HG02840 (cell line): ENCODE measurements at regions not wholly inside any gene's neighbourhood (a gene's known extent, or its start where the extent isn't known, plus 50 kb on each side); places are given as distances from the start of the nearest gene placed in this dataset.
"Not testable (repeated sequence)": the region's sequence is repeated elsewhere in the genome, so short reads cannot be mapped to it uniquely, and the experiment has no call there.

Experiments used
- ATAC-seq: cut with Tn5 transposase; IDR thresholded peaks from one replicate; pipeline ENCODE4 v1.9.1; 2021; ENCODE audit warnings: mild to moderate bottlenecking, moderate library complexity, moderate number of reproducible peaks; ENCODE audit not compliant: unreplicated experiment, low FRiP score

DNA sequence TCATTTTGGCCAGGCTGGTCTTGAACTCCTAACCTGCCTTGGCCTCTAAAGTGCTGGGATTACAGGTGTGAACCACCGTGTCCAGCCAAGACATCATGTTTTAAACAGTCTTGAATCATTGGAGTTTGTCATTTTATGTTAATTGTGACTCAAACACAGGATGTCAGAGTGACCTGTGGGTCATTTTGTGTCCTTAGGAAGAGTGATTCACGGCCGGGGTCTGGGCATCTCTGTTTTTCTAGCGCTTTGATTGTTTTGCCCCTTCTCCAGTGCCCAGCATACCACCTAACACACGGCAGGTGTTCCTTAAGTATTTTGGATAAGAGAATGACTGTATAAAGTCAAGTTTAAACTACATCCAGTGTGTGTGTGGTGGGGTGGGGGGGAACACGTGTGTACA lies 183.7 kb upstream of the KLF6 start:
- ATAC-seq: no peak

DNA sequence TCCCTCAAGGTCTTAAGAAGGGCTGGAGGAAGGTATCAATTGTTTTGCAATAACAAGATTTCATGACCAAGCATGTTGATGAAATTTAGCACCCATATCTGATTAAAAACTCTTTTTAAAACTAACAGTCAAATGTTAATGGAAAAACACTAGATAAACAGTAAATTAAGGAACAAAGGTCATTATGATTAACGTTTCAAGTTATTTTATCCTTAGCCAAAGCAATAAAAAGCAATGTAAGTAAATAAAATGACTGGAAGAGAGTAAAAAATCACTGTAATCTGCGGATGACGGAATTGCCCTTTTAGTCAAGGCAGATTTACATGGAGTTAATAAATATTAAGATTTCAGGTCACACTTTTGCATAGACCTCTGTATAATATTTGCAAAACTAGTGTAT lies 179.5 kb upstream of the KLF6 start:
- no peak for ATAC-seq

DNA sequence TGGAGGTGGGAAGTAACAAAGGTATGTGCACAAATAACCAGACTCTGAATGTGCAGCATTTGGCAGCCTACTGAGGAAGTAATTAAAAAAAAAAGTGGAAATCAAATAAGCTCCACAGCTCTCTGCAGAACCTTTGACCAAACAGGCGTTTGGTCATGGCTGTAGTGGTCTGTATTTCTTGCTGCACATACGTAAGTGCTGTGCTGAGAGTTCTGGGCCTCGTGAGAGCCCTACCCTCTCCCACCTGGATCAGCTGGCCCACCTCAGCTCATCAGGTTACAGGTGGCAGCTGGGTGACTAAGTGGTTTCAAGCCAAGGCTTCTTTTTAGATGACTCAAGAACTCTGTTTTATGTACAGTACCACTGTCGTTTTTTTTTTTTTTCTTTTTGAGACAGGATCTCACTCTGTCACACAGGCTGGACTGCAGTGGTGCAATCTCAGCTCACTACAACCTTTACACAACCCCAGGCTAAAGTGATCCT lies 178.2 kb upstream of the KLF6 start:
- ATAC-seq: no peak

DNA sequence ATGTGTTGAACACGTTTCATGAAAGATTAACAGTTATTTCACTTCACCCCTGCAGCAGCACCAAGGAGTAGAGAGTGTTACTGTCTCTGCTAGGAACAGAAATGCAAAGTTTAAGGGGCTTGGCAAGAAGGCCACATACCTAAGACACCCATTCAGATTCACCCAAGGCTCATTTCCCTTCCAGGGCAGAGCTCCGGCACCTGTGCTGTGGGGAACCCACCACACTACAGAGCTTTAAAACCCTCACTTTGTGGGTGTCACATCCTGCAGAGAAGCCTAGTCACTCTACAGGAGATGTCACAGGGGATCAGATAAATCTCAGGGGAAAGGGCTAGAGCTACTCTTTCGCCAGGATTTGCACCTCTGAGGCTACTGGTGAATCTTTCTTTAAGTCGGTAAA lies 176.1 kb upstream of the KLF6 start:
- no peak for ATAC-seq

DNA sequence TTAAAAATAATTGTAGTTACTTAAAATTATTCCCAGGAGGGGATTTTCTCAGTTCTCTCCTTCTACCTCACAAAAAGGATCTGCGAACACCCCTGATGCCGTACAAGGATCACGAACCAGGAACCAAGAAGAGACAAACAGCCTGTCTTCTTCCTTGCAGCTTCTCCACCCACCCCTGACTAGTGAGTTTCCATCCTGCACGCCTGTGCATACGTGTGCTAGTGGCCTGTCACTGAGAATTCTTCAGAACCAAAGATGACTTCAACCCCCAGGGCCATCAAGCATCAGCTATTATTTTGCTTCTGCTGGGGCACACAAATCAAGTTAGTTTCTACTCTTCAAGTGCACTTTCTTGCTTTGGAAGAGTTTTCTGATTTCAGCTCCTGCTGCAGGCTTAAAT lies 175.5 kb upstream of the KLF6 start:
- no peak for ATAC-seq

DNA sequence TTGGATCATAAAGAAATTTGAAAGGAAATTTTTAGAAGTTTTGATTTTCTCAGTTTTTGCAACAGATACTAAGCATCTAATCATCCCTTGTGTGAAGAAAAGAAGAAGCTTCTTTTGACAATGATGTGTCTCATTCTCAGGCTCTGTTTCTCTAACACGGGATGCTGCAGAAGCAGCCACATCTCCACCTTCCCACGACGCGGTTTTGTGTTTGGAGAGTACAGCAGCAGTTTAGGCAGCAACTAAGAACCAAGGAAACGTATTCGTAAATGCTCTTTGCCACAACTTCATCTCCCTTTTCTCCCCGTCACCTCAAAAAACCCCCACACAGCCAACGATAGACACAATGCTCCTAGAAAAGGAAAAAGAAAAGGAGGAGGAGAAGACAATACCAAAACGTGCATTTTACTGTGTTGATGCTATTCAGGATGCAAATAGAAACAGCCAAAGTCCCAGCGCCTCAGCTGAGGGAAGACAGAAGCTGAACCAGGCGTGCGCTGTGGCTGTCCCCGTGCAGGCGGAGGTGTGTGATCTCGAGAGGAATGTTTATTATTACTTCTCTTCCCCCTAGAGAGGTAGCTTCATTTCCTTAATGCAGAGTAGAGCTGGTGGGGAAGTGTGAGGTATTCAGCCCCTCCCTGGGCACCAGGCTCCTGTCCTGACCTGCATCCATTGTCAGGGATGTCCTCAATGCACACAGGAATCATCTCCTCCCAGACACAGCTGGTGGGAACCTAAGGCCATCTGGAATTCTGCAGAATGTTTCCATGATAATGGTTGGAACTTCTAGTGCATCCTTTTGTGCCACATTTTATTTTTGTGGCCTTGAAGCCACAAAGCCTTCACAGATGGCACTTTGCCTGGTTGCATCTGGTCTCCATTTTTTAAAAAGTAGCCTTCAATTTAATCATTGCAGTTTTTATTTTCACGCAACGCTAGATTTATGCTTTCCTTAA lies 174.6 kb upstream of the KLF6 start:
- ATAC-seq: no peak

DNA sequence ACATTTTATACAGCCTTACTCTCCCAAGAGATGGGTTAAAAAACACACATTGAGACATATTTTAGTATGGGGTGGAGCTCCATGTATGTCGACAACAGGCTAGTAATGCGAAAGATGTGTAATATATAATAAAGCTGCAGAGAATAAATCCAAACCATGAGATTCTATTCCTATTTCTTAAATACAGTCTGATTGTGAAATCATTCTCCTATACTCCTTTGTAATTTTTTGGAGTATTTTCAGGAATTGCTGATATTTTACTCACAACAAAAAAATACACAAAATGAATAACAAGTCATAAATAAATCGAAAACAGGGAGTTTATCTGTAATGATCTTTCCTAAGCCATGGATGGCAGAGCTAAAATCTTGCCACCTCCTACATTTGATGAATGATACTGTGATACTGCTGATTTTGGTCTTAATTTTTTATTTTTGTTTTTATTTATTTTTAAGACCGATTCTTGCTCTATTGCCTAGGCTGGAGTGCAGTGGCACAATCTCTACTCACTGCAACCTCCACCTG lies 173.5 kb upstream of the KLF6 start:
- no peak for ATAC-seq

DNA sequence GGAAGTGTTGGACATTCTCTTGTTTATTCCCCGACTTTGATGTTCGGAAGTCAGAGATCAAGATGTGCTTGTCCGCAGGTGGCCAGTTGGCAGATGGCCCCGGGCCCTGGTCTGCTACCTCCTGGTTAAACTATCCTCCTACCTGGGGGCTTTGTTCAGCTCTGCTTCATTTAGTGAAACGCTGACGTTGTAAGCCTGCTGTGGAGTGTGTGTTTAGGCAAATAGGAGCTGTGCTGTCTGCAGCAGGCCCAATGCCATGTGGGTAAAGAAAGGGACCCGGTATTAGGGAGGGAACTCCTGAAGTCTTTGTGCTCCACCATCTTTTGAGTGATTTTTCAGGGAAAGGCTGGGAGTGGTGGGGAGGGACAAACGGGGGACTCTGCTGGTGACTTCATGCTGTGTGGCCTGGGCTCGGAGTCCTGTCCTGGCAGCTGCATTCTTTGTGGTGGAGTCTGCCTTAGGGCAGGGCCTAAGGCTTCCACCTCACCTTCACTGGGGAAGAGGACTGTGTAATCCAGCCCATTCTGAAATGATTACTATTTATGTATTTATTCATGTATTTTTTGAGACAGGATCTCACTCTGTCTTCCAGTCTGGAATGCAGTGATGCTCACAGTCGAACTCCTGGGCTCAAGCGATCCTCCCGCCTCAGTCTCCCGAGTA lies 171.1 kb upstream of the KLF6 start:
- no peak for ATAC-seq

DNA sequence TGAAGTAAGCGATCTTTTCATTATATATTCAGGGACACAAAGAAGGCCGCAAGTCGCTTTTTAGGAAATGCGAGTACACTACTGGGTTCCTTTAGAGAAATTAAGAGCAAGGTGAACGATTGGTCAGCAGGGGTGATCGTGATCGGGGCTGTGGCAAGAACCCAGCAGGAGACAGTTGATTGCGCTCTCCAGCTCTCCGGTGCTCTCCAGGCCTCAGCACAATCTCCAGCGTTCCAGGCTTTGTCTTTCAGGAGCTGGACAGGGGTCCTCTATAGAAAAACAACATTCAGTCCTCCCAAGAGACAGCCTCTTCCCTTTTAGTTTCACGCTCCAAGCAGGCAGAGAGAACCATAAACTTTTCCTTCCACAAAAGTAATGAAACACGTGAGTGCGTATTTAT lies 170.5 kb upstream of the KLF6 start:
- no peak for ATAC-seq

DNA sequence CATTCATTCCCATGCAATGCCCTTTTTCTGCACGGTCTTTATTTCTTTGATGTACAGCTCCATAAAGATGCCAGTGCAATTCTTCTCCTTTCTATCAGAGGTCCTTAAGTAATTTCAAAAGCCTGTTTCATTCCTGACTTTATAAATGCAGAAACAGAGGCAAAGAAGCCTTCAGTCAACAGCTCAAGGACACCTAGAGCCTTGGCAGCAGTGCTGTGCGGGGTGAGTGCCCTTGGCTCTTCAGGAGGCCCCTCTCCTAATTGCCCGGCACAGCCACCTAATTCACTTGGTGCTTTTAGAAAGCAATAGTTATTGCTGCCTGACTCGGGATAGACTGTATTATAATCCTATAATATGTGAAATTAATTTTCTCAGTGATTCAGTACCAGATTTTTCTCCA lies 169.6 kb upstream of the KLF6 start:
- no peak for ATAC-seq

DNA sequence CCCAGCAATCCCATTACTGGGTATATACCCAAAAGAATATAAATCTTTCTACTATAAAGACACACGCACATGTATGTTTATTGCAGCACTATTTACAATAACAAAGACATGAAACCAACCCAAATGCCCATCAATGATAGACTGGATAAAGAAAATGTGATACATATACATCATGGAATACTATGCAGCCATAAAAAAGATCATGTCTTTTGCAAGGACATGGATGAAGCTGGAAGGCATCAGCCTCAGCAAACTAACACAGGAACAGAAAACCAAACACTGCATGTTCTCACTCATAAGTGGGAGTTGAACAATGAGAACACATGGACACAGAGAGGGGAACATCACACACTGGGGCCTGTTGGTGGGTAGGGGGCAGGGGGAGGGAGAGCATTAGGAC lies 169.0 kb upstream of the KLF6 start:
- not testable (repeated sequence) for ATAC-seq

DNA sequence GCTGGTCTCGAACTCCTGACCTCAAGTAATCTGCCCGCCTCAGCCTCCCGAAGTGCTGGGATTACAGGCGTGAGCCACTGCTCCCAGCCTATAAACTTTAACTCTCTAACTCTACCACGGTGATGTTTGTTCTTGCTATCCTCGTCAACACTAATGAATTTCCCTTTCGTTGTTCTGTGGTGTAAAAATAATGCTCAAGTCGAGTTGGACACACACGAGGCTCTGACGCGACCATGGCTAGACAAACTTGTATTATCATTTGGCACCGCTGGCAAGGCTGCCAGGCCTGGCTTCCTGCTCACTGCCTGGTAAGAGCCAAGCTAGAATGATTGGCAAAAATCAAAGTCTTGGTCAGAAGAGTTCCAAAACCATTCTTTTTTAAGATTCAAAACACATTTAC lies 167.0 kb upstream of the KLF6 start:
- no peak for ATAC-seq

DNA sequence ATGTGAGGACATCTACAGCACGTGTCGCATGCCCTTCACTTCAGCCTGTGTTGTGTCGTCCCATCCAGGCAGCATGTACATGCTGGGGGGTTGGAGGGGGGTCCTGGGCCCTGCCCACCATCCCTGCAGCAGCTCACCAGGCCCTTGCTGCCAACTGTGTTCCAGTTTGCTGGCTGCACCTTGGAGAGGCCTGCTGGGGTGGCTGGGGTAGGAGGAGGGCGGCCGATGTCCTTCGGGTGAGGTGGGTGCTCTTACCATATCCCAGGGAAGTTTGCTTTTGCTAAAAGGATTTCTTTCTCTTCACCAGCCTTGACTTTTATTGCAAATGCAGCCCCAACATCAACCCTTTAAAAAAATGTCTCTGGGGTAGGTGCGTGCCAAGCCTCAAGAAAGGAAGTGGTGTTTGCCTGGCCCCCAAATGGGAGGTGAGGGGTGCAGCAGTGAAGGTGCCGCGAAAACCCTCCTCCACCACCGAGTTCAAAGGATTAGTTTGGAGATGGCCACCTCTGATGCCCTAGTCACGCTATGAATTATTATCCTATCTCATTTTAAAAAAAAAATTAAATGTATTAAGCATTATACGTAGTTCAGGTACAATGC lies 165.8 kb upstream of the KLF6 start:
- no peak for ATAC-seq

DNA sequence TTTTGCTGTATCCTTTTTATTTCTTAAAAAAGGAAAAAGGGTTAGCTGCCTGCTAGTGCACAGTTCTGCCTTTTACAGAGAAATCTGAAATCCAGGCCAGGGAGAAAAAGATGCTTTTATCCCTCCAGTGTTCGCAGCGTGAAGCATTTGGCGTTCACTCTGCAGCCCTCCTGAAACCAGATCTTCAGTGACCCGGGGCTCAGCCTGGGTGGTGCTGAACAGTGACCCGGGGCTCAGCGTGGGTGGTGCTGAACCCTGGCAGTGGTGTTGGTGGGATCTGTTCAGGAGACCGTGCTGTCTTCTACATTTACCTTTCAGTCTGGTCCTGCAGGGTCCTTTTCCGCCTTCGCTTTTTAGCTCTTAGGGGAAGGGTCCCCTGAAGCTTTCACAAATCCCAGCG lies 164.7 kb upstream of the KLF6 start:
- ATAC-seq: no peak

DNA sequence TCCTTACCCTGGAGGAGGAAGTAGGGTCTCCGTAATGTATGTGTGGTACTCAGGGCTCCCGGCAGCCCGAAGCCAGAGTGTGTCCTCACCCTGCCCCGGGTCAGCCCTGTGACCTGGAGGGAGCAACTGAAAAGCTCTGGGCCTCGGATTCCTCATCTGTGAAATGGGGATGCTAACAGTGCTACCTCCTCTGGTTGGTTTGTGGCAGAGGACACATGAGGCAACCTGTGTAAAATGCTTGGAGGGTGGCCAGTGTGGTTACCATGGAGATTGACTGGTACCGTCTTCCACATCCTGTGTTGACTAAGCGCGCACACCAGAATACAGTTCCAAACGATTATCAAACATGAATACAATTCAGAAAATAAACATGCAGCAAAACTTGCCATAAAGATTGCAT lies 163.8 kb upstream of the KLF6 start:
- ATAC-seq: no peak

DNA sequence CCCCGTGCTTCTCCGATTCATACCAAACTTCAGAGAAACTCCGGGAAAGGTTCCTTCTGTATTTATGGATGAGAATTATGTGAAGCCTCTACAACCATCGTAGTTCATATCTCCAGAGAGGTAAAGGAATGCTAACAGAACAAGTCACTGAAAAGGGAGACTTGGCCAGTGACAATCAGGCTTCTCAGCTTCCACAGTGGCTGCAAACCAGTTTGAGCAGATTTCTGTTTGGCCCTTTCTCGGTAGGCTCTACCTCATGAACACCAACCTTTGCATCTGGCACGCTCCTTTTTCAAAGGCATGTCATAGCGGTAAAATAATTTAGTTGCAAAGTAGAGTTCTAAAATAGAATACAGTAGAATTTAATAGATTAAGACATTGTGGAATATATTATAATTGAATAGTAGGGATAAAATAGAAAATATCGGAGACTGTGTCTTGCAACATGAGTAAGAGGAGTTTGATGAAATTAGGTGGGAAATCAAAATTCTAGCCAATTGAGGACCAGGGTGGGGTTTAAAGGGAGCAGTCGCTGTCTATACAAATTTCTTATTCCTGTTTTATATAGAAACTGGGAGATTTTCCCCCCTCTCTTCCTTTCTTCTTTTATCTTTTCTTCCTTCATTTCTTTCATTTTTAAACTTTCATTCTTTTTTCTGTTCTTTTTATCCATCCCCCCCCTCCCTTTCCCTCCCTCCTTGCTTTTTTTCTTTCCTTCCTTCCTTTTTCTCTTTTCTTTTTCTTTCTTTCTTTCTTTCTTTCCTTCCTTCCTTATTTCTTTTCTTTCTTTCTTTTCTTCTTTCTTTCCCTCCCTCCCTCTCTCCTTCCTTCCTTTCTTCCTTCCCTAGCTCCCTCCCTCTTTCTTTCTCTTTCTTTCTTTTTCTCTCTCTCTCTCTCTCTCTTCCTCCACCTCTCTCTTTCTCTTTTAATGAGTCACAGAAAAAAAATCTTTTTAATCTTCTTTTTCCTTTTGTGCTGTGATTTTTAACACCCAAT lies 161.5 kb upstream of the KLF6 start:
- no peak for ATAC-seq

DNA sequence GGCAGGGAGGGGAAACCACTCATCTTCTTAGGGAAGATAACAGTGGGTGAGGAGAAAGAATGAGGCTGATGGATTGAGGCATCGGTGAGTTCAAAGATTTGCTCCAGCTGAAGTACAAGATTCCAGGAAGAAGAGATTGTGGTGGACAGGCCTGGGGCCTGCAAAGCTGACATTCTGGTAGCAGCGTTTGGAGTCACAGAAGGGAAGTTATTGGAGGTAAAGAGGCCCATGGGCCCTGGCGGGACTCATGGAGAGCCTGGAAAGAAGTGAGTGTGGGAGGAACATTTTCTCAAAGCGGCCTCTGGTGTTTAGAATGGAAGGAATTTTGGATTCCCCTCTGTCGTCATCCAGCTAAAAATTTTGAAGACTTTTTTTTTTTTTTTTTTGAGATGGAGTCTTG lies 160.0 kb upstream of the KLF6 start:
- no peak for ATAC-seq

DNA sequence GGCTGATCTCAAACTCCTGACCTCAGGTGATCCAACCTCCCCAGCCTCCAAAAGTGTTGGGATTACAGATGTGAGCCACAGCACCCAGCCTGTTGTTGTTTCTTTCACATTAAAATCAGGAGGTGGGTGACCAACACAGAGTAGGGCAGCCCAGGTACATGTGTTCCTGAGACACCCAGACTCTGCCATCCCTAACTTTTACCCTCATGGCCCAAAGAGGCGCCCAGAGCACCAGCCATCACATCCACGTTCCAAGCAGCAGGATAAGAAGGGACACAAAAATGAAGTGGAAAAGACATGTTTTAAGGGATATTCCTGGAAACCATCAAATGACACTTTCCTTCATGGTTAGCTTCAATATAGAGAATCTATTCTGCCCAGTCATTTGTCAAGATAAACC lies 159.6 kb upstream of the KLF6 start:
- ATAC-seq: no peak

DNA sequence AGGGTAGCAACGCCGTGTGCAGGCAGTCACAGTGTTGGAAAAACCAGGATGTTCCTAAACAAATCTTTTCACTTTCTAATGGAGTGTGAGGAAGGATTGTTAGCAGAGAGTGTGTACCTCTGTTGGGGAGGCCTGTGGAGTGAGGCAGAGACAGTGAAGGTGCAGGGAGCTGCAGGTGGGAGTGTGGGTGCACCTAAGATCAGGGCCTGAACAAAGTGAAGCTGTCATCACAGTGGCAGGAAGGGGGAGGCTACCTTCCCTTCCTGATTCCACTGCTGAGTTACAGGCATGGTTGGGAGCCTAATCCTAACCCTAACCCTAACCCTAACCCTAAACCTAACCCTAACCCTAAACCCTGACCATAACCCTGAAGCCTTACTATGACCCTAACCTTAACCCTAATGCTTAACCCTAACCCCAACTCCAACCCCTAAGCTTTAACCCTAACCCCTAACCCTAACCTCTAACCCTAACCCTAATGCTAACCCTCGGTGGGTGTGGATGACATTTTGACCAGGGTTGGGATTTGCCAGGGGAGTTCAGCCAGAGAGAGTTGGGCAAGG lies 158.8 kb upstream of the KLF6 start:
- ATAC-seq: no peak
